GM19240 (cell line): ENCODE measurements at regions not wholly inside any gene's neighbourhood (a gene's known extent, or its start where the extent isn't known, plus 50 kb on each side); places are given as distances from the start of the nearest gene placed in this dataset.
"Not testable (repeated sequence)": the region's sequence is repeated elsewhere in the genome, so short reads cannot be mapped to it uniquely, and the experiment has no call there.

Experiments used
- DNase-seq: peaks from one replicate; pipeline ENCODE4 v3.0.0; 2011; ENCODE audit warnings: low spot score; ENCODE audit not compliant: insufficient read length

GRCh38 chr2:145402706-145403277, 882.9 kb upstream of the ZEB2 start:
- DNase-seq: no peak

GRCh38 chr2:145399131-145399530, 879.2 kb upstream of the ZEB2 start:
- no peak for DNase-seq

GRCh38 chr2:145394181-145394580, 874.3 kb upstream of the ZEB2 start:
- no peak for DNase-seq

- no peak for DNase-seq
Measured at GRCh38 chr2:145386973-145387372, 867.1 kb upstream of the ZEB2 start.

GRCh38 chr2:145383961-145384360, 864.0 kb upstream of the ZEB2 start:
- DNase-seq: no peak

GRCh38 chr2:145380436-145381017, 860.6 kb upstream of the ZEB2 start:
- no peak for DNase-seq

GRCh38 chr2:145379934-145380333, 860.0 kb upstream of the ZEB2 start:
- DNase-seq: no peak

GRCh38 chr2:145374165-145374564, 854.2 kb upstream of the ZEB2 start:
- no peak for DNase-seq

- not testable (repeated sequence) for DNase-seq
Measured at GRCh38 chr2:145367334-145367733, 847.4 kb upstream of the ZEB2 start.

- DNase-seq: no peak
Measured at GRCh38 chr2:145366341-145366740, 846.4 kb upstream of the ZEB2 start.

GRCh38 chr2:145360129-145360790, 840.3 kb upstream of the ZEB2 start:
- DNase-seq: no peak

GRCh38 chr2:145359561-145359960, 839.6 kb upstream of the ZEB2 start:
- no peak for DNase-seq

- no peak for DNase-seq
Measured at GRCh38 chr2:145356056-145356455, 836.1 kb upstream of the ZEB2 start.

GRCh38 chr2:145352484-145352883, 832.6 kb upstream of the ZEB2 start:
- DNase-seq: no peak

- DNase-seq: no peak
Measured at GRCh38 chr2:145351864-145352425, 832.0 kb upstream of the ZEB2 start.

- DNase-seq: no peak
Measured at GRCh38 chr2:145350011-145350410, 830.1 kb upstream of the ZEB2 start.

GRCh38 chr2:145344076-145344724, 824.3 kb upstream of the ZEB2 start:
- DNase-seq: no peak

- no peak for DNase-seq
Measured at GRCh38 chr2:145343287-145343686, 823.4 kb upstream of the ZEB2 start.

- no peak for DNase-seq
Measured at GRCh38 chr2:145341536-145341935, 821.6 kb upstream of the ZEB2 start.

- no peak for DNase-seq
Measured at GRCh38 chr2:145339646-145340045, 819.7 kb upstream of the ZEB2 start.

- no peak for DNase-seq
Measured at GRCh38 chr2:145332210-145332898, 812.4 kb upstream of the ZEB2 start.

- DNase-seq: no peak
Measured at GRCh38 chr2:145329971-145330370, 810.1 kb upstream of the ZEB2 start.
